K562 (cell line): ENCODE measurements at regions not wholly inside any gene's neighbourhood (a gene's known extent, or its start where the extent isn't known, plus 50 kb on each side); places are given as distances from the start of the nearest gene placed in this dataset.

Experiments used
- ATAC-seq: fragments of 200-7000 bp; cut with Tn5 transposase; 3 replicates; pipeline ENCODE4 v1.9.1; 2020; ENCODE audit warnings: moderate library complexity
- BruUV-seq: library from RNA; stranded (reverse); fragments of 400-500 nt; replicated peaks from 2 replicates; lab custom pipeline; 2021; lab: Mats Ljungman, UMichigan
- CTCF ChIA-PET: fragments of 300-600 bp; formaldehyde crosslinking; extraction: SDS; loops from one replicate; lab custom pipeline; 2021; ENCODE audit warnings: low intra/inter-chr PET ratio; lab: Yijun Ruan, JAX
- POLR2A ChIA-PET: fragments of 300-600, 350-650 bp; sonication (Branson Sonifier 250); formaldehyde crosslinking; extraction: SDS; loops from one replicate; lab custom pipeline; 2021; ENCODE audit warnings: antibody characterized with exemption, inconsistent platforms; lab: Yijun Ruan, JAX
- DNase-seq, 4 experiments: peaks; one replicate each; pipeline versions ENCODE4 v3.0.0 to v3.0.0-alpha.2; 2011 to 2018; ENCODE audit warnings: low spot score in 3 of 4, mixed read lengths in 3 of 4; ENCODE audit errors: extremely low read depth in 1 of 4
- FAIRE-seq: peaks from 2 replicates; lab custom pipeline; 2011; peaks lifted over from hg19 to GRCh38; lab: Jason Lieb, UNC
- H2AFZ ChIP-seq: 2 replicates; pipeline ENCODE4 v1.6.0; 2011; ENCODE audit warnings: low read depth, low read length, control low read depth, inconsistent platforms
- H3K27ac ChIP-seq: fragments of 200-600 bp; 3 replicates; pipeline ENCODE4 v1.8.0; 2011; ENCODE audit warnings: low read depth, mild to moderate bottlenecking, control low read depth, inconsistent platforms, low read length, moderate library complexity, mixed read lengths; ENCODE audit errors: extremely low read depth
- H3K27me3 ChIP-seq, 2 experiments: fragments of 300-600 bp in 1 of 2; 2 replicates in 1 of 2; 3 replicates in 1 of 2; pipeline versions ENCODE4 v1.6.0 to v1.8.0; 2011; ENCODE audit warnings: inconsistent platforms in 2 of 2, low read length in 2 of 2, mild to moderate bottlenecking in 1 of 2, mixed read lengths in 1 of 2, moderate library complexity in 1 of 2; ENCODE audit not compliant: control insufficient read depth in 2 of 2, insufficient read depth in 2 of 2
- H3K36me3 ChIP-seq: fragments of 300-600 bp; 3 replicates; pipeline ENCODE4 v1.8.0; 2011; ENCODE audit warnings: mild to moderate bottlenecking, low read length, inconsistent platforms; ENCODE audit not compliant: control insufficient read depth, insufficient read depth
- H3K4me1 ChIP-seq, 2 experiments: fragments of 200-600 bp in 1 of 2; replicated peaks in 1 of 2; 2 replicates in 1 of 2; 3 replicates in 1 of 2; pipeline versions ENCODE4 v1.5.1 to v1.8.0; 2011; ENCODE audit warnings: inconsistent platforms in 2 of 2, low read length in 2 of 2, mild to moderate bottlenecking in 1 of 2, mixed read lengths in 1 of 2, moderate library complexity in 1 of 2; ENCODE audit not compliant: control insufficient read depth in 2 of 2, insufficient read depth in 2 of 2
- H3K4me2 ChIP-seq: 2 replicates; pipeline ENCODE4 v1.6.1; 2011; ENCODE audit warnings: low read length, control low read depth, inconsistent platforms, mixed read lengths; ENCODE audit not compliant: insufficient read depth
- H3K4me3 ChIP-seq: fragments of 200-600 bp; sonication (generic), shearing (Covaris generic); 2 replicates; pipeline ENCODE4 v1.5.1; 2016; ENCODE audit warnings: control low read depth, inconsistent platforms
- H3K79me2 ChIP-seq: fragments of 200-600 bp; 3 replicates; pipeline ENCODE4 v1.8.0; 2011; ENCODE audit warnings: low read length, inconsistent platforms; ENCODE audit not compliant: control insufficient read depth, insufficient read depth
- H3K9ac ChIP-seq, 2 experiments: 2 replicates each; pipeline versions ENCODE4 v1.6.0 to v1.6.1; 2011; ENCODE audit warnings: low read depth in 2 of 2, low read length in 2 of 2, control low read depth in 1 of 2, inconsistent platforms in 1 of 2, mild to moderate bottlenecking in 1 of 2, mixed read lengths in 1 of 2; ENCODE audit not compliant: insufficient read depth in 1 of 2
- H3K9me1 ChIP-seq: one replicate; pipeline ENCODE4 v1.6.0; 2011; ENCODE audit warnings: inconsistent platforms, mild to moderate bottlenecking, low read length, moderate library complexity; ENCODE audit not compliant: control insufficient read depth, insufficient read depth
- H3K9me3 ChIP-seq: replicated peaks from 2 replicates; pipeline ENCODE4 v1.5.1; 2011; ENCODE audit warnings: low read depth, low read length, inconsistent platforms; ENCODE audit not compliant: control insufficient read depth, insufficient read depth
- H4K20me1 ChIP-seq: replicated peaks from 2 replicates; pipeline ENCODE4 v1.6.1; 2011; ENCODE audit warnings: low read length, inconsistent platforms, mixed read lengths; ENCODE audit not compliant: control insufficient read depth, insufficient read depth
- CBX1 ChIP-seq: sonication (generic); IDR thresholded peaks from 2 replicates; pipeline ENCODE4 v1.6.1; 2016; ENCODE audit warnings: antibody characterized with exemption, low read depth, mild to moderate bottlenecking
- DPF2 ChIP-seq: fragments of 450-650 bp; IDR thresholded peaks from 2 replicates; pipeline ENCODE4 v1.6.1; 2016
- NCOA2 ChIP-seq, 2 experiments: fragments of 450-650 bp; IDR thresholded peaks; 2 replicates each; pipeline ENCODE4 v1.6.1; 2018; ENCODE audit warnings: mild to moderate bottlenecking in 2 of 2, moderate library complexity in 1 of 2; ENCODE audit not compliant: partially characterized antibody in 2 of 2
- NR2C2 ChIP-seq, 2 experiments: fragments of 200-800 bp in 1 of 2; sonication (Bioruptor generic) in 1 of 2; sonication (generic) in 1 of 2; formaldehyde crosslinking in 1 of 2; IDR thresholded peaks; 2 replicates each; pipeline versions ENCODE4 v1.6.1 to v1.8.0; 2016 to 2022; ENCODE audit warnings: mild to moderate bottlenecking in 1 of 2, missing compliant biosample characterization in 1 of 2, missing genetic modification characterization in 1 of 2, missing genetic modification reagents in 1 of 2
- TFAP4 ChIP-seq: sonication (generic); formaldehyde crosslinking; IDR thresholded peaks from 2 replicates; pipeline ENCODE4 v1.8.0; 2022; ENCODE audit warnings: missing genetic modification reagents, mild to moderate bottlenecking, moderate library complexity, borderline replicate concordance
- ZBTB2 ChIP-seq: fragments of 450-650 bp; IDR thresholded peaks from 2 replicates; pipeline ENCODE4 v1.6.1; 2016; ENCODE audit warnings: antibody characterized with exemption
- ZNF79 ChIP-seq: fragments of 250-450 bp; sonication (Bioruptor Pico); IDR thresholded peaks from 2 replicates; pipeline ENCODE4 v1.4.0; 2020; ENCODE audit warnings: low read depth, mild to moderate bottlenecking, moderate library complexity
- WGBS: fragments of 100-300 bp; shearing (Covaris generic); methylation state at CpG from one replicate; pipeline ENCODE4 v1.1.6; 2016; ENCODE audit warnings: low coverage, mixed read lengths; ENCODE audit not compliant: insufficient coverage; ENCODE audit errors: missing lambda C conversion rate; 5-methylcytosine and 5-hydroxymethylcytosine counted together
- in situ Hi-C: fragments of 300-500 bp; cut with MboI; formaldehyde crosslinking; loops from 4 replicates; pipeline ENCODE4 v1.15.0; 2018; ENCODE audit warnings: inconsistent platforms, mixed read lengths
- intact Hi-C: fragments of 100-400 bp; cut with micrococcal nuclease; formaldehyde crosslinking; loops from 2 replicates; pipeline ENCODE4 v1.14.2; 2022
- TF ChIP-seq, protein P1 (sequence below): fragments of 450-650 bp; IDR thresholded peaks from 2 replicates; pipeline ENCODE4 v1.6.1; 2016; ENCODE audit warnings: borderline replicate concordance
- TF ChIP-seq, protein P2 (sequence below): sonication (generic); formaldehyde crosslinking; IDR thresholded peaks from 2 replicates; pipeline ENCODE4 v1.8.1; 2023; ENCODE audit warnings: missing genetic modification reagents, mild to moderate bottlenecking, borderline replicate concordance

DNA sequence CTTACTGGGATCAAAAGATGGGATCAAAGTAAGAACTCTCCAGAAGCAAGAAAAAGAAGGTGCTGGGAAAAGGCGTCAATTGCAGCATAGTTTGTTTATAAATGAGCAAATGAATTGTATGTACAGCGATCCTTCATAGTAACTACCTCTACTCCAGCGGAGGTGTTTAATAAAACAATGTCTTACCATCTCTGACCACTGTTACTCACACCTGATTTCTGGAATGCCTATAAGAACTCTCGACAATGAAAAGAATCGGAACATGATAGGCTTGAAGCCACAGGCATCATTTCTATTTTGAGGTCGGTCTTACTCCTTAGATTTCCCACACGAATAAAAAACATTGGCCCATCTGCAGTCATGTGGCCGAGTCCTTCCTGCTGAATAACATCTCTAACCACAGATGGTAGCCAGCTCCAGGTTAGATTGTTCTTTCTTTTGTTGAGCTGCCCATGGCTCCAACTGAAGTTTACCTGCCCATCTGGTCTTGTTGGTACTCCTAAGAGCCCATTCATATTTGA, 67.6 kb downstream of the CLDN34 start:
- WGBS, result 3% methylated on average over 8 of the region's 8 CpGs
- no peaks in the 10 kb centered on the region for H3K79me2 ChIP-seq
- no peak overlapping the region for H3K27ac ChIP-seq
- intact Hi-C loops, result no loop called here
- DNase-seq (no peak), FAIRE-seq (no peak), ATAC-seq (no peak)
- 0 out of 2 replicates have a peak, but pooled peaks cover 2% of the 10 kb centered on the region for H4K20me1 ChIP-seq
- no peak overlapping the region for H3K4me2 ChIP-seq
- CTCF ChIA-PET, result no interaction called here
- peaks cover 0 to 19% of the 10 kb centered on the region in 2 experiments; a peak in 1 of 5 replicates for H3K27me3 ChIP-seq
- TF ChIP-seq NR2C2 (CRISPR knock-in tag; IDR thresholded peaks at IDR 0.05) (no peak), NR2C2 (tag; IDR thresholded peaks at IDR 0.05) (no peak), ZBTB2 (no peak), ZNF79 (CRISPR knock-in tag) (no peak), CBX1 (no peak), DPF2 (no peak), NCOA2 (IDR thresholded peaks at IDR 0.05; ENCODE audit: partially characterized antibody in 2 of 2) (no peak), TFAP4 (CRISPR knock-in tag) (no peak)
- TF ChIP-seq, protein P1, sequence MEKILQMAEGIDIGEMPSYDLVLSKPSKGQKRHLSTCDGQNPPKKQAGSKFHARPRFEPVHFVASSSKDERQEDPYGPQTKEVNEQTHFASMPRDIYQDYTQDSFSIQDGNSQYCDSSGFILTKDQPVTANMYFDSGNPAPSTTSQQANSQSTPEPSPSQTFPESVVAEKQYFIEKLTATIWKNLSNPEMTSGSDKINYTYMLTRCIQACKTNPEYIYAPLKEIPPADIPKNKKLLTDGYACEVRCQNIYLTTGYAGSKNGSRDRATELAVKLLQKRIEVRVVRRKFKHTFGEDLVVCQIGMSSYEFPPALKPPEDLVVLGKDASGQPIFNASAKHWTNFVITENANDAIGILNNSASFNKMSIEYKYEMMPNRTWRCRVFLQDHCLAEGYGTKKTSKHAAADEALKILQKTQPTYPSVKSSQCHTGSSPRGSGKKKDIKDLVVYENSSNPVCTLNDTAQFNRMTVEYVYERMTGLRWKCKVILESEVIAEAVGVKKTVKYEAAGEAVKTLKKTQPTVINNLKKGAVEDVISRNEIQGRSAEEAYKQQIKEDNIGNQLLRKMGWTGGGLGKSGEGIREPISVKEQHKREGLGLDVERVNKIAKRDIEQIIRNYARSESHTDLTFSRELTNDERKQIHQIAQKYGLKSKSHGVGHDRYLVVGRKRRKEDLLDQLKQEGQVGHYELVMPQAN, result no peak
- TF ChIP-seq, protein P2, sequence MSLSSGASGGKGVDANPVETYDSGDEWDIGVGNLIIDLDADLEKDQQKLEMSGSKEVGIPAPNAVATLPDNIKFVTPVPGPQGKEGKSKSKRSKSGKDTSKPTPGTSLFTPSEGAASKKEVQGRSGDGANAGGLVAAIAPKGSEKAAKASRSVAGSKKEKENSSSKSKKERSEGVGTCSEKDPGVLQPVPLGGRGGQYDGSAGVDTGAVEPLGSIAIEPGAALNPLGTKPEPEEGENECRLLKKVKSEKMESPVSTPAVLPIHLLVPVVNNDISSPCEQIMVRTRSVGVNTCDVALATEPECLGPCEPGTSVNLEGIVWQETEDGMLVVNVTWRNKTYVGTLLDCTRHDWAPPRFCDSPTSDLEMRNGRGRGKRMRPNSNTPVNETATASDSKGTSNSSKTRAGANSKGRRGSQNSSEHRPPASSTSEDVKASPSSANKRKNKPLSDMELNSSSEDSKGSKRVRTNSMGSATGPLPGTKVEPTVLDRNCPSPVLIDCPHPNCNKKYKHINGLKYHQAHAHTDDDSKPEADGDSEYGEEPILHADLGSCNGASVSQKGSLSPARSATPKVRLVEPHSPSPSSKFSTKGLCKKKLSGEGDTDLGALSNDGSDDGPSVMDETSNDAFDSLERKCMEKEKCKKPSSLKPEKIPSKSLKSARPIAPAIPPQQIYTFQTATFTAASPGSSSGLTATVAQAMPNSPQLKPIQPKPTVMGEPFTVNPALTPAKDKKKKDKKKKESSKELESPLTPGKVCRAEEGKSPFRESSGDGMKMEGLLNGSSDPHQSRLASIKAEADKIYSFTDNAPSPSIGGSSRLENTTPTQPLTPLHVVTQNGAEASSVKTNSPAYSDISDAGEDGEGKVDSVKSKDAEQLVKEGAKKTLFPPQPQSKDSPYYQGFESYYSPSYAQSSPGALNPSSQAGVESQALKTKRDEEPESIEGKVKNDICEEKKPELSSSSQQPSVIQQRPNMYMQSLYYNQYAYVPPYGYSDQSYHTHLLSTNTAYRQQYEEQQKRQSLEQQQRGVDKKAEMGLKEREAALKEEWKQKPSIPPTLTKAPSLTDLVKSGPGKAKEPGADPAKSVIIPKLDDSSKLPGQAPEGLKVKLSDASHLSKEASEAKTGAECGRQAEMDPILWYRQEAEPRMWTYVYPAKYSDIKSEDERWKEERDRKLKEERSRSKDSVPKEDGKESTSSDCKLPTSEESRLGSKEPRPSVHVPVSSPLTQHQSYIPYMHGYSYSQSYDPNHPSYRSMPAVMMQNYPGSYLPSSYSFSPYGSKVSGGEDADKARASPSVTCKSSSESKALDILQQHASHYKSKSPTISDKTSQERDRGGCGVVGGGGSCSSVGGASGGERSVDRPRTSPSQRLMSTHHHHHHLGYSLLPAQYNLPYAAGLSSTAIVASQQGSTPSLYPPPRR (CRISPR knock-in tag), result no peak
- H3K9me1 ChIP-seq, result no peaks in the 10 kb centered on the region
- no peaks in the 10 kb centered on the region for H3K36me3 ChIP-seq
- H3K9me3 ChIP-seq, result no peaks in the 10 kb centered on the region
- POLR2A ChIA-PET, result no interaction called here
- no peak overlapping the region for H3K9ac ChIP-seq
- no TSS peak for BruUV-seq
- H2AFZ ChIP-seq, result no peak overlapping the region
- no peaks in the 10 kb centered on the region; a peak in 2 of 5 replicates for H3K4me1 ChIP-seq
- no peak overlapping the region for H3K4me3 ChIP-seq
- in situ Hi-C loops, result no loop called here
